Left ventricle myocardium inferior (tissue), 1 donor: ENCODE measurements at regions not wholly inside any gene's neighbourhood (a gene's known extent, or its start where the extent isn't known, plus 50 kb on each side); places are given as distances from the start of the nearest gene placed in this dataset.
A peak's percentile ranks its signal among the peaks of the same experiment; 100 is the strongest.

ENCODE experiments used
- DNase-seq: peaks from one replicate; pipeline ENCODE4 v3.0.0-alpha.2; 2020
- H3K27ac ChIP-seq: fragments of 200-600 bp; replicated peaks from 2 replicates; pipeline ENCODE4 v1.8.0; 2021
- H3K27me3 ChIP-seq: fragments of 200-600 bp; 2 replicates; pipeline ENCODE4 v1.8.0; 2021; ENCODE audit warnings: low read depth
- H3K36me3 ChIP-seq: fragments of 200-600 bp; 2 replicates; pipeline ENCODE4 v1.8.0; 2021
- H3K4me1 ChIP-seq: fragments of 200-600 bp; 2 replicates; pipeline ENCODE4 v1.8.0; 2021
- H3K4me3 ChIP-seq: fragments of 200-600 bp; 2 replicates; pipeline ENCODE4 v1.8.0; 2021; ENCODE audit warnings: mild to moderate bottlenecking, moderate library complexity
- H3K9me3 ChIP-seq: fragments of 200-600 bp; replicated peaks from 2 replicates; pipeline ENCODE4 v1.8.0; 2021
- CTCF ChIP-seq: fragments of 200-600 bp; IDR thresholded peaks from 2 replicates; pipeline ENCODE4 v1.8.0; 2021; ENCODE audit warnings: antibody characterized with exemption, mild to moderate bottlenecking, borderline replicate concordance
- intact Hi-C: fragments of 100-400 bp; cut with micrococcal nuclease; formaldehyde crosslinking; loops from one replicate; pipeline ENCODE4 v1.11.0; 2022
- donor health status: DM: no; HTN: yes; CAD: no; lungs with severe emphysema.

DNA sequence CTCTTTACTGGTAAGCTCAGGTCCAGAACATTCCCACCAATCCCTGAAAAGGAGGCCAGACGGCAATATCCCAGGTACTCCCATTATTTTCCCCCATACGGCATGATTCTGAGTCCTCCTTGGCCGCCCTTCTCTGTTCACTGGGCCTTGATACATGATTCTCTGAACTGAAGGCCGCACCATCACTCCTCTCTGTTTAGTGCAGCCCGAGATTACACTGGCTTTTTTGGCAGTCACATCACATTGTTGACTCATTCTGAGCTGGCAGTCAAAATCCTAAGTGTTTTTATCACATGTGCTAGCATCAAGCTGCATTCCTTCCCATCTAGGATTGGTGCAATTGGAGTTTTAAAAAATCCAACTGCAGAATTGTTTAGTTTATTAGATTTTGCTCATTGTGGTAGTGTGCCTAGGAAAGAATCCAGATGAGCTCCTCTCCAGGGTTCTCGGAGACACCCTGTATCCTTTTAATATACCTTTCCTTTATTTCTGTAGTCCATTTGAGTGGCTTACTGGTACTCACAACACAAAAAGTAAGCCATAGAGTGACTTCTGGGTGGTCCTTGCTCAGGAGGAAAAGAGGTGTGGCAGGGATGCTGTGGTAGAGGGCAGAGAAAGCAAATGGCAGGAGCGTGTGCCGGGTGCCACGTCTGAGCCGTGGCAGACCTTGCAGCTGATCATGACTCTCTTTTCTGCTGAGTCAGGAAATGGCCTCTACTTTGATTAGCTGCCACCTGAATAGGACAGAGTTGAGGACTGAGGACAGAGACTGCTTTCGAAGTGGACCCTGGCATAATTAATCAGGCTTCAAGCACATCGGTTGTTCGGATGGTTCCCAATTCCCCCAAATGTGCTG is 121.1 kb upstream of the IL12B start:
- H3K36me3 ChIP-seq: no peaks in the 10 kb centered on the region
- peaks cover 22% of the 10 kb centered on the region for H3K4me1 ChIP-seq
- no peak for TF ChIP-seq CTCF
- H3K27ac ChIP-seq: peak overlapping the region; percentile 81
- no peaks in the 10 kb centered on the region for H3K27me3 ChIP-seq
- no peaks in the 10 kb centered on the region for H3K9me3 ChIP-seq
- H3K4me3 ChIP-seq: no peak overlapping the region
- intact Hi-C loops: no loop called here
- no peak for DNase-seq

DNA sequence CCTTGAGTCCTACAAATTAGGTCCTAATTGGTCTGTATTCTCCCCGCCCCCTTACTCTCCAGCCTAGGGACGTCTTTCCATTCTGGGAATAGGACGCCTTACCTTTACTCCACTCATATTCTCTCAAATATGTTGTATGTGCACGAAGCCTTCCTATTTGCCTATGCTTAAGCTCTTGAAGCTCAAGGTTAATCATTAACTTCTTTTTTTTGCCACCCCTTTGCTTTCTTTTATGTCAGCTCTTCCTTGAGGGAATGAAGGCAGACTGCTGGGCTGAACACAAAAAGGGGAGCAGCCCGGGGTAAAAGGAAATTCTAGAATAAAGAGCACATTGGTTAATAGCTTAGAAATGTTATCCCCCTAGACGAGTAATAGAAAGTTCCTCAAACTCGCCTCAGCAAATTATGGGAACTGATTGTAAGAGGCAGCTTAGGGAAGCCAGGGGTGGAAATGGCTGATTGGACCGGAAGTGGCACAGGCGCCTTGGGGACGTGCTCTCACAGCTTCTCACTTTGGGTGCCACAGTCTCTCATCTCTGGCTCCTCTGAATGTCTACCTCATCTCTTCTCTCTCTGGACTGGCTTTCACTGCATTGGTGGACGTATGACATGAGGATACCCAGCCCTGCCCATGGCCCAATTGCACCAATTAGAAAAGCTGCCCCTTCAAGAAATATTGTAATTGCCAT is 122.3 kb upstream of the IL12B start:
- no peak for DNase-seq
- intact Hi-C loops: no loop called here
- Histone ChIP-seq H3K4me3 (no peak overlapping the region), H3K9me3 (no peaks in the 10 kb centered on the region), H3K4me1 (peaks cover 22% of the 10 kb centered on the region), H3K27me3 (no peaks in the 10 kb centered on the region), H3K27ac (peak overlapping the region; percentile 81), H3K36me3 (no peaks in the 10 kb centered on the region)
- TF ChIP-seq CTCF: no peak

DNA sequence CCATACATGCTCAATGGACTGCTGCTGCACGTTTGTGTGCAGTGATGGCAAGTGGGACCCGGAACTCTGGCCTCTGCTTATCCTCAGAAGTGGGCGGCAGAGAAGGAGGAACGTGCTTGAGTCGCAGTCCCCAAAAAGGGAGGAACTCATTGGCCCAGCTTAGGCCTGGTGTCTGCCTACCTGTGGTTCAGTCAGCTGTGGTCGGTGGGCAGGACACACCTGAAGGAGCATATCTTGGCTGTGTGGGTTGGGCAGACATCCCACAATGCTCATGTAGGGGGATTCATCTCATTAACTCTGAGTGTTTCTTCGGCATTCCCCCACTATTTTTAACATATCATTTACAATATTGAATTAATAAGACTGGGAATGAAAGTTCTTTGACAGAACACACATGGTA is 122.9 kb upstream of the IL12B start:
- DNase-seq: no peak
- peaks cover 22% of the 10 kb centered on the region for H3K4me1 ChIP-seq
- H3K4me3 ChIP-seq: no peak overlapping the region
- no peaks in the 10 kb centered on the region for H3K9me3 ChIP-seq
- H3K27me3 ChIP-seq: no peaks in the 10 kb centered on the region
- H3K27ac ChIP-seq: no peak overlapping the region
- no peaks in the 10 kb centered on the region for H3K36me3 ChIP-seq
- intact Hi-C loops: no loop called here
- TF ChIP-seq CTCF: no peak

GRCh38 chr5:159456261-159456660 is 126.0 kb upstream of the IL12B start:
- H3K27ac ChIP-seq: no peak overlapping the region
- H3K9me3 ChIP-seq: no peaks in the 10 kb centered on the region
- peaks cover 9% of the 10 kb centered on the region for H3K4me1 ChIP-seq
- no peaks in the 10 kb centered on the region for H3K27me3 ChIP-seq
- no peak overlapping the region for H3K4me3 ChIP-seq
- no peaks in the 10 kb centered on the region for H3K36me3 ChIP-seq
- no peak for TF ChIP-seq CTCF
- no peak for DNase-seq
- intact Hi-C loops: no loop called here

- Histone ChIP-seq H3K9me3 (no peaks in the 10 kb centered on the region), H3K36me3 (no peaks in the 10 kb centered on the region), H3K4me1 (peaks cover 3% of the 10 kb centered on the region), H3K4me3 (no peak overlapping the region), H3K27me3 (no peaks in the 10 kb centered on the region), H3K27ac (no peak overlapping the region)
- intact Hi-C loops: no loop called here
- TF ChIP-seq CTCF: no peak
- DNase-seq: no peak
Observed at GRCh38 chr5:159456722-159457465, 126.6 kb upstream of the IL12B start.
